ENCODE measurements at regions not wholly inside any gene's neighbourhood (a gene's known extent, or its start where the extent isn't known, plus 50 kb on each side); places are given as distances from the start of the nearest gene placed in this dataset.

GRCh38 chr10:75347186-75347585 lies 54.4 kb downstream of the ZNF503 start:
- H3K4me3 Mint-ChIP-seq, result no peak overlapping the region
- ChIA-PET POLR2A (no interaction called here), CTCF (no interaction called here)
- Histone ChIP-seq H3K4me3 (ENCODE audit: control insufficient read depth in 1 of 2, extremely low read depth in 1 of 2, low read length in 1 of 2) (no peak overlapping the region), H3K27me3 (replicated peaks in 1 of 2; ENCODE audit: control insufficient read depth in 2 of 2, extremely low read depth in 1 of 2, insufficient read depth in 2 of 2, low read length in 1 of 2) (peaks cover 0 to 22% of the 10 kb centered on the region in 2 experiments), H3K9me3 (no peaks in the 10 kb centered on the region), H3K4me1 (ENCODE audit: control insufficient read depth in 1 of 2, extremely low read depth in 1 of 2, insufficient read depth in 2 of 2, low read length in 2 of 2) (no peaks in the 10 kb centered on the region), H3K27ac (ENCODE audit: low read length) (no peak overlapping the region), H3K36me3 (ENCODE audit: control insufficient read depth in 2 of 2, extremely low read depth in 1 of 2, insufficient read depth in 1 of 2, low read length in 1 of 2) (no peaks in the 10 kb centered on the region)
- no peak for ATAC-seq (replicated peaks in 1 of 4)
- H3K36me3 Mint-ChIP-seq, result no peaks in the 10 kb centered on the region
- no peaks in the 10 kb centered on the region for H3K9me3 Mint-ChIP-seq
- peaks cover 0 to 8% of the 10 kb centered on the region in 2 donors for H3K27me3 Mint-ChIP-seq
- no peaks in the 10 kb centered on the region for H3K4me1 Mint-ChIP-seq
- H3K27ac Mint-ChIP-seq, result no peak overlapping the region
- DNase-seq, result no peak
- 67% methylated on average over 3 of the region's 8 CpGs for WGBS (ENCODE audit: insufficient coverage)

DNA sequence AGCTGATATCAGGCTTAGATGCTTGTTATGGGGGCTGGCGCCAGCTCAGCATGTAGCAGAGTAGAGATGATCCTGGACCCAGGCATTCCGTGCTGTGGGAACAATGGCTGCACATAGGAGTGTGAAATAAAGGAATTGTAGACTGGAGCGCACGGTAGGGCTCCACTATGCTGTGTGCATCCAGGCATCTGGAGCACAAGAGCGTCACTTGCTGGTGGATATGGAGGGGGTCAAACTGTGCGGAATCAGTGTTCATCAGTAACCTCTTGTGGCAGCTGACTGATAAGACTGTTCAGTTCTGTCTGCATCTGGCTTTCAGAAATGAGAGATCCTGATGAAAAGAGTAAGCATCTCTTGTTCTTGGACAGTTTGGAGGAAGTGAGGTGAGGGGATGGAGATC lies 55.8 kb downstream of the ZNF503 start:
- no peaks in the 10 kb centered on the region for H3K4me1 Mint-ChIP-seq
- WGBS (ENCODE audit: insufficient coverage), result 99% methylated on average over 6 of the region's 6 CpGs
- CTCF ChIA-PET, result interaction anchor here in 1 of 2 donors (0.6 kb wide), 1 partner anchor 23 kb away, joined by 3 read pairs; no protein-coding TSS in a partner anchor
- no peak overlapping the region for H3K4me3 Mint-ChIP-seq
- no peak overlapping the region for H3K27ac Mint-ChIP-seq
- no peak overlapping the region for H3K4me3 ChIP-seq (ENCODE audit: control insufficient read depth in 1 of 2, extremely low read depth in 1 of 2, low read length in 1 of 2)
- DNase-seq (no peak), ATAC-seq (replicated peaks in 1 of 4) (no peak)
- no peaks in the 10 kb centered on the region for H3K36me3 Mint-ChIP-seq
- peaks cover 0 to 17% of the 10 kb centered on the region in 2 experiments for H3K27me3 ChIP-seq (replicated peaks in 1 of 2; ENCODE audit: control insufficient read depth in 2 of 2, extremely low read depth in 1 of 2, insufficient read depth in 2 of 2, low read length in 1 of 2)
- no peaks in the 10 kb centered on the region for H3K4me1 ChIP-seq (ENCODE audit: control insufficient read depth in 1 of 2, extremely low read depth in 1 of 2, insufficient read depth in 2 of 2, low read length in 2 of 2)
- H3K9me3 ChIP-seq, result no peaks in the 10 kb centered on the region
- H3K9me3 Mint-ChIP-seq, result no peaks in the 10 kb centered on the region
- POLR2A ChIA-PET, result no interaction called here
- H3K36me3 ChIP-seq (ENCODE audit: control insufficient read depth in 2 of 2, extremely low read depth in 1 of 2, insufficient read depth in 1 of 2, low read length in 1 of 2), result no peaks in the 10 kb centered on the region
- H3K27ac ChIP-seq (ENCODE audit: low read length), result no peak overlapping the region
- H3K27me3 Mint-ChIP-seq, result peaks cover 0 to 9% of the 10 kb centered on the region in 2 donors

- H3K27ac ChIP-seq (ENCODE audit: low read length), result no peak overlapping the region
- Mint-ChIP-seq H3K4me3 (no peak overlapping the region), H3K27ac (no peak overlapping the region), H3K36me3 (no peaks in the 10 kb centered on the region), H3K27me3 (peaks cover under 1 to 9% of the 10 kb centered on the region in 2 donors), H3K4me1 (no peaks in the 10 kb centered on the region), H3K9me3 (no peaks in the 10 kb centered on the region)
- no peak overlapping the region for H3K4me3 ChIP-seq (ENCODE audit: control insufficient read depth in 1 of 2, extremely low read depth in 1 of 2, low read length in 1 of 2)
- no peaks in the 10 kb centered on the region for H3K36me3 ChIP-seq (ENCODE audit: control insufficient read depth in 2 of 2, extremely low read depth in 1 of 2, insufficient read depth in 1 of 2, low read length in 1 of 2)
- ChIA-PET POLR2A (no interaction called here), CTCF (no interaction called here)
- no peaks in the 10 kb centered on the region for H3K9me3 ChIP-seq
- DNase-seq (no peak), ATAC-seq (replicated peaks in 1 of 4) (no peak)
- 63% methylated on average over 5 of the region's 5 CpGs for WGBS (ENCODE audit: insufficient coverage)
- H3K27me3 ChIP-seq (replicated peaks in 1 of 2; ENCODE audit: control insufficient read depth in 2 of 2, extremely low read depth in 1 of 2, insufficient read depth in 2 of 2, low read length in 1 of 2), result peaks cover 0 to 14% of the 10 kb centered on the region in 2 experiments
- no peaks in the 10 kb centered on the region for H3K4me1 ChIP-seq (ENCODE audit: control insufficient read depth in 1 of 2, extremely low read depth in 1 of 2, insufficient read depth in 2 of 2, low read length in 2 of 2)
Observed at GRCh38 chr10:75344170-75344569, 57.4 kb downstream of the ZNF503 start.

- Histone ChIP-seq H3K9me3 (no peaks in the 10 kb centered on the region), H3K4me1 (ENCODE audit: control insufficient read depth in 1 of 2, extremely low read depth in 1 of 2, insufficient read depth in 2 of 2, low read length in 2 of 2) (no peaks in the 10 kb centered on the region), H3K27ac (ENCODE audit: low read length) (no peak overlapping the region), H3K27me3 (replicated peaks in 1 of 2; ENCODE audit: control insufficient read depth in 2 of 2, extremely low read depth in 1 of 2, insufficient read depth in 2 of 2, low read length in 1 of 2) (peaks cover 0 to 19% of the 10 kb centered on the region in 2 experiments), H3K36me3 (ENCODE audit: control insufficient read depth in 2 of 2, extremely low read depth in 1 of 2, insufficient read depth in 1 of 2, low read length in 1 of 2) (no peaks in the 10 kb centered on the region), H3K4me3 (ENCODE audit: control insufficient read depth in 1 of 2, extremely low read depth in 1 of 2, low read length in 1 of 2) (no peak overlapping the region)
- Mint-ChIP-seq H3K36me3 (no peaks in the 10 kb centered on the region), H3K4me3 (no peak overlapping the region), H3K27ac (no peak overlapping the region), H3K27me3 (peaks cover 5 to 9% of the 10 kb centered on the region in 2 donors), H3K4me1 (no peaks in the 10 kb centered on the region), H3K9me3 (no peaks in the 10 kb centered on the region)
- no peak for DNase-seq
- 58% methylated on average over 5 of the region's 5 CpGs for WGBS (ENCODE audit: insufficient coverage)
- ChIA-PET CTCF (no interaction called here), POLR2A (no interaction called here)
- no peak for ATAC-seq (replicated peaks in 1 of 4)
Observed at GRCh38 chr10:75342397-75342796, 59.2 kb downstream of the ZNF503 start.

- no peak overlapping the region for H3K27ac Mint-ChIP-seq
- H3K27me3 Mint-ChIP-seq, result peaks cover 10 to 11% of the 10 kb centered on the region in 2 donors
Observed at GRCh38 chr10:75335983-75336382, 65.6 kb downstream of the ZNF503 start.

DNA sequence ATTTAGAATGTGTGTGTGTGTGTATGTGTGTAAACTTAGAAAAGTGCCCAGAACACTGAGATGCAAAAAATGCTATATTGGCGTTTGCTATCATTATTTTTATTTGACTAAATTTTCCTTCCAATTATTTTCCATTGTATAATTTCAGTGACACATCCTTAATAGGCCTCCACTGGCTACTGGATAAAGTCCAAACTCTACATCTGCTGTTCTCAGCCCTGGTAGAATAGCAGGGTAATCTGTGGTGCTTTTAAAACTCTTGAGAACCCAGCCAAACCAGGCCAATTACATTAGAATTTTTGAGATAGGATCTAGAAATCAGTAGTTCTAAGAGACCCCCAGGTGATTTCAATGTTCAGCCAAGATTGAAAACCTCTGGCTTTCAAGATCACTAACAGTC lies 66.4 kb downstream of the ZNF503 start:
- Mint-ChIP-seq H3K27ac (no peak overlapping the region), H3K4me1 (no peaks in the 10 kb centered on the region), H3K27me3 (peaks cover 13% of the 10 kb centered on the region in 2 donors), H3K36me3 (no peaks in the 10 kb centered on the region), H3K9me3 (peaks cover 0 to 4% (median 0%) of the 10 kb centered on the region in 3 donors), H3K4me3 (no peak overlapping the region)
- H3K27me3 ChIP-seq (replicated peaks in 1 of 2; ENCODE audit: control insufficient read depth in 2 of 2, extremely low read depth in 1 of 2, insufficient read depth in 2 of 2, low read length in 1 of 2), result peaks cover 0 to 8% of the 10 kb centered on the region in 2 experiments
- H3K27ac ChIP-seq (ENCODE audit: low read length), result no peak overlapping the region
- POLR2A ChIA-PET, result no interaction called here
- no peaks in the 10 kb centered on the region for H3K36me3 ChIP-seq (ENCODE audit: control insufficient read depth in 2 of 2, extremely low read depth in 1 of 2, insufficient read depth in 1 of 2, low read length in 1 of 2)
- H3K9me3 ChIP-seq, result no peaks in the 10 kb centered on the region
- no peaks in the 10 kb centered on the region for H3K4me1 ChIP-seq (ENCODE audit: control insufficient read depth in 1 of 2, extremely low read depth in 1 of 2, insufficient read depth in 2 of 2, low read length in 2 of 2)
- DNase-seq (no peak), ATAC-seq (replicated peaks in 1 of 4) (no peak)
- no peak overlapping the region for H3K4me3 ChIP-seq (ENCODE audit: control insufficient read depth in 1 of 2, extremely low read depth in 1 of 2, low read length in 1 of 2)
- CTCF ChIA-PET, result no interaction called here
- WGBS (ENCODE audit: insufficient coverage), result no CpG with 5 or more reads among the region's 1 CpG

More at GRCh38 chr10:75335983-75336382, 65.6 kb downstream of the ZNF503 start:
- Mint-ChIP-seq H3K4me1 (no peaks in the 10 kb centered on the region), H3K4me3 (no peak overlapping the region), H3K36me3 (no peaks in the 10 kb centered on the region), H3K9me3 (peaks cover 0 to 4% (median 0%) of the 10 kb centered on the region in 3 donors)
- H3K27ac ChIP-seq (ENCODE audit: low read length), result no peak overlapping the region
- POLR2A ChIA-PET, result no interaction called here
- no peaks in the 10 kb centered on the region for H3K36me3 ChIP-seq (ENCODE audit: control insufficient read depth in 2 of 2, extremely low read depth in 1 of 2, insufficient read depth in 1 of 2, low read length in 1 of 2)
- DNase-seq (no peak), ATAC-seq (replicated peaks in 1 of 4) (no peak)
- H3K4me1 ChIP-seq (ENCODE audit: control insufficient read depth in 1 of 2, extremely low read depth in 1 of 2, insufficient read depth in 2 of 2, low read length in 2 of 2), result no peaks in the 10 kb centered on the region
- CTCF ChIA-PET, result interaction anchor here in 1 of 2 donors (0.6 kb wide), 1 partner anchor 361 kb away, joined by 3 read pairs; no protein-coding TSS in a partner anchor
- H3K27me3 ChIP-seq (replicated peaks in 1 of 2; ENCODE audit: control insufficient read depth in 2 of 2, extremely low read depth in 1 of 2, insufficient read depth in 2 of 2, low read length in 1 of 2), result peaks cover 0 to 8% of the 10 kb centered on the region in 2 experiments
- H3K4me3 ChIP-seq (ENCODE audit: control insufficient read depth in 1 of 2, extremely low read depth in 1 of 2, low read length in 1 of 2), result no peak overlapping the region
- H3K9me3 ChIP-seq, result no peaks in the 10 kb centered on the region

- Mint-ChIP-seq H3K27me3 (peaks cover 18% of the 10 kb centered on the region in 2 donors), H3K4me3 (no peak overlapping the region), H3K36me3 (no peaks in the 10 kb centered on the region), H3K9me3 (peaks cover 0 to 4% (median 0%) of the 10 kb centered on the region in 3 donors), H3K4me1 (no peaks in the 10 kb centered on the region), H3K27ac (no peak overlapping the region)
- CTCF ChIA-PET, result no interaction called here
- Histone ChIP-seq H3K27me3 (replicated peaks in 1 of 2; ENCODE audit: control insufficient read depth in 2 of 2, extremely low read depth in 1 of 2, insufficient read depth in 2 of 2, low read length in 1 of 2) (peaks cover 0 to 8% of the 10 kb centered on the region in 2 experiments), H3K36me3 (ENCODE audit: control insufficient read depth in 2 of 2, extremely low read depth in 1 of 2, insufficient read depth in 1 of 2, low read length in 1 of 2) (no peaks in the 10 kb centered on the region), H3K4me3 (ENCODE audit: control insufficient read depth in 1 of 2, extremely low read depth in 1 of 2, low read length in 1 of 2) (no peak overlapping the region), H3K4me1 (ENCODE audit: control insufficient read depth in 1 of 2, extremely low read depth in 1 of 2, insufficient read depth in 2 of 2, low read length in 2 of 2) (no peaks in the 10 kb centered on the region), H3K9me3 (no peaks in the 10 kb centered on the region), H3K27ac (ENCODE audit: low read length) (no peak overlapping the region)
- POLR2A ChIA-PET, result no interaction called here
- ATAC-seq (replicated peaks in 1 of 4) (no peak), DNase-seq (no peak)
- WGBS (ENCODE audit: insufficient coverage), result no CpG with 5 or more reads among the region's 1 CpG
Observed at GRCh38 chr10:75334720-75335119, 66.8 kb downstream of the ZNF503 start.

Measured in T-cell (primary cell).